Kasumi-1 (cell line): ENCODE measurements at regions not wholly inside any gene's neighbourhood (a gene's known extent, or its start where the extent isn't known, plus 50 kb on each side); places are given as distances from the start of the nearest gene placed in this dataset.
"Not testable (repeated sequence)": the region's sequence is repeated elsewhere in the genome, so short reads cannot be mapped to it uniquely, and the experiment has no call there.

Experiments
- DNase-seq, 2 experiments: peaks; one replicate each; lab custom pipeline; 2025; lab: John Stamatoyannopoulos, UW

DNA sequence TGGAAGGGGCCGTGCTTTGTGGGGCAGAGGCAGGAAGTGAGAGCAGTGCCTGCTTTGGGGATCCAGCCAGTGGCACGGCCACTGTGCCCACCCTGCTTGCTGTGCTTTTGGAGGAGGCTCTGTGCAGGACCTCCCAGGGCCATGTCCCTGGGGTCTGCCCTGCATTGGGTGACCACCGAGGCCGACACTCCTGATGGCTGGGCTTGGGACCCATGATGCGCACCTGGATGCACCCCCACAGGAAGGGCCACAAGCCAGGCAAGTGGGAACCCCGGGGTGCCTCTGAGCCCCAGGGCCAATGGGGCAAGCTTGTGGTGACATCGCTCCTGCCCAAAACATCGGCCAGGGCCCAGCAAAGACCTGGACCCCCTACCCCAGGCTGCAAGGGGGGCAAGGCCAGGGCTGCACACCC lies 738.6 kb upstream of the GJE1 start:
- no peak for DNase-seq

DNA sequence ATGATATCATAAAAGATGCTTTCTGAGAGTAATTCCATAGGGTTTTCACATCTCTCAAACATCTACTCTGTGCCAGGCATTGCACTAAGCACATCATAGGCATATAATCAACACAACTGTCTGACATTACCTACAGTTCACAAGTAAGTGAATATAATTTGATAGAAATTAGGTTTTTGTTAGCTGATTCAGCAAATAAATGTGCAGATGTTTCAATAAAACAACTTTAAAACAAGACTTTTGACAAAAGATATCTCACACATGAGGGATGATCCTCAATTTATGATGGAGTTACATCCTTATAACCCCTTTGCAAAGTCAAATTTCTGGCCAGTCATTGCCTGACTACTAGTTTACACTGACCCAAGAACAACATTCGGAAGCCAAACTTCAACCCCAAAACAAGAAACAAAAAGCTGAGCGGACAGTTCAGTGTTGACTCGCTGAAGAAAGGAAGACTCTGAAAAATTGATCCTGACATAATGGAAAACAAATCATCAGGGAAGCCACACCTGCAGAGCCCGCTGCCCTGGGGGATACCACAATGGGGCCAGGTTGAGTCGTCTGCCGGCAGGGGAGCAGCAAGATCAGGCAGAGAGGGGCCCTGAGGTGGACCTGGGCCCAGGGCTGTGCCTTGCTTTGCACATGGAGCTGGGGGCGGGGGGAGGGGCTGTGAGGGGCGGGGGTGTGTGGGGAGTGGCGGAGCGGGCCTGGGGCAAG lies 739.2 kb upstream of the GJE1 start:
- no peak for DNase-seq

DNA sequence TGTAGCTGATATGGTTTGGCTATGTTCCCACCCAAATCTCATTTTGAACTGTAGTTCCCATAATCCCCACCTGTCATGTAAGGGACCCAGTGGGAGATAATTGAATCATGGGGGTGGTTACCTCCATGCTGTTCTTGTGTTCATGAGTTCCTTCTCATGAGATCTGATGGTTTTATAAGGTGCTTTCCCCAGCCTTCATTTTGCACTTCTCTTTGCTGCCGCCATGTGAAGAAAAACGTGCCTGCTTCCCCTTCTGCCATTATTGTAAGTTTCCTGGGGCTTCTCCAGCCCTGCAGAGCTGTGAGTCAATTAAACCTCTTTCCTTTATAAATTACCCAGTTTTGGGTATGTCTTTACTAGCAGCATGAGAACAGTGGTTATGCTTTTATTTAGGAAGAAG lies 741.6 kb upstream of the GJE1 start:
- not testable (repeated sequence) for DNase-seq

DNA sequence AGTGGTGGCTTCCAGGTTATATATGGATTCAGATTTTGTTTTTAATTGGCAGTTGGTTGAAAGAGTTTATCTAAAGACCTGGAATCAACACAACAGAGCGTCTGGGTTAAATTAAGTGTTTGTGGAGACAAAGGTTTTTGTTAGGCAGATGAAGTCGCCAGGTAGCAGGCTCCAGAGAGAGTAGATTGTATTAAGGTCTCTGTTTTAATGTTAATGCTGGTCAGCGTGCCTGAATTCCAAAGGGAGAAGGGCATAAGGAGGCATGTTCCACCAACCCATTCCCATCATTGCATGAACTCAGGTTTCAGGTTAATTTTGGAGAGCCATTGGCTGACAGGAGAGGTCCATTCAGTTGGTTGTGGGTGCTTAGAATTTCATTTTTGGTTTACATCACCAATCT lies 744.1 kb upstream of the GJE1 start:
- DNase-seq, result no peak

DNA sequence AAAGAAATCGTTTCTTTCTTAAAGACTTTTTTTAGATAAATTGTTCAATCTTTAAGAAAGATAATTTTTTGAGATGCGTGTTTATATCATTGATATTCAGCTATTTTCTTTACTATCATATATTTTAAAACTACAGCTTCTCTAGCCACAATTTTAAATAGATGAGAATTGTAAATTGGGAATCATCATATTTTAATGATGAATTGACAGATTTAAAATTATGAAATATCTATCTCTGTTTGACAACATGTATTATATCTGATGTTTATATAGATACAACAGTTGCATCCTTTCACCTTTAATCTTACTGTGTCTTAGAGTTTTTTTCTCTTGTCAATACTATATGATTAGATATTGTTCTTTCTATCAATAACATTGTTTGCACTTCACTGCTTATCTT lies 762.3 kb upstream of the GJE1 start:
- no peak for DNase-seq

DNA sequence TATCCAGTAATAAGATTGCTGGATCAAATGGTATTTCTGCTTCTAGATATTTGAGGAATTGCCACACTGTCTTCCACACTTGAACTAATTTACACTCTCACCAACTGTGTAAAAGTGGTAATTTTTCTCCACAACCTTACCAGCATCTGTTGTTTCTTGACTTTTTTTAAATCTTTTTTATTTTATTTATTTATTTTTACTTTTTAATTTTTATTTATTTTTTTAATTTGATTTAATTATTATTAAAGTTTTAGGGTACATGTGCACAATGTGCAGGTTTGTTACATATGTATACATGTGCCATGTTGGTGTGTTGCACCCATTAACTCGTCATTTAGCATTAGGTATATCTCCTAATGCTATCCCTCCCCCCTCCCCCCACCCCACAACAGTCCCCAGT lies 765.9 kb upstream of the GJE1 start:
- DNase-seq, result not testable (repeated sequence)

DNA sequence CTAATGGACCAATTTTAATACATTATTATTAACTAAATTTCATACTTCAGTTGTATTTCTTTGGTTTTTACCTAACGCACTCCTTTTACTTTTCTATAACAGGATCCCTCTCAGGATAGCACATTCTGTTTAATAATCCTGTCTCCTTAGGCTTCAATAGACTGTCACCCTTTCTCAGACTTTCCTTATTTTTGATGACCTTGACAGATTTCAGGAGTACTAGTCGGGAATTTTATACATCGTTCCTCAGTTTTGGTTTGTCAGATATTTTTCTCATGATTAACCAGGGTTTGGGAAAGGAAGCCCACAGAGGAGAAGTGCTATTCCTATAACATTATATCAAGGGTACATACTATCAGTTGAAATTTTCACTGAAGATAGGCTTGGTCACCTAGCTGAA lies 768.0 kb upstream of the GJE1 start:
- DNase-seq, result no peak

DNA sequence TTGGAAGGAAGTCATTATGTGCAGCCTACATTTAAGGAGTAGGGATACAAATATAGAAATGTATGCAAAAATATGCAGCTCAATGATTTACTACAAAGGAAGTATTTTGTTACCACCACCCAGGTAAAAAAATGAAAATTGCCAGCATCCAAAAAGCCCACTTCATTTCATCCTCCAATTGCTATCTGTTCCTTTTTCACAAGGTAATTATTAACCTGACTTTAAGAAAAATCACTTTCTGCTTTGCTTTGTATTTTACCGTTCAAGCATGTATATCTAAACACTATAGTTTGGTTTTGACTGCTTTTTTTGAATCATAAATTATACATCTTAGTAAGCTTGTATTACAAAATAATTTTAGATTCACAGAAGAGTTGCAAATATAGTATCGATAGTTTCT lies 768.5 kb upstream of the GJE1 start:
- DNase-seq, result no peak

DNA sequence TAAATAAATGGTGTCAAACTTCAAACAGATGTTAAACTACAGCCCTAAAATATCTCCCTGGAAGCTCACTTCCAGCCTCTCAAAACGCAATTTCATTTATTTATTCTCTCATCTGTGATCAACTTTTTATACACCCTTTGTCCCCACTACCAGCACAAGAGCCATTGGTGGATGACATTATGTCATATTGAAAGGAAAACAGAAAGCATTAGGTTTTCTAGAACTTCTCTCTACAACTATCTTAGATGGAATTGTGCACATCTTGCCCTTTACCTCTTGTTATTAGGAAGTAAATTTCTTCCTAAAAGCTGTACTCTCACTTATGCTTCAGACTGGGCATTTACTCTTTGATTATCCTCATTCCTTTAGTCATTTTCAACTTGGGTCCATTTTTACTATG lies 771.2 kb upstream of the GJE1 start:
- DNase-seq, result no peak

DNA sequence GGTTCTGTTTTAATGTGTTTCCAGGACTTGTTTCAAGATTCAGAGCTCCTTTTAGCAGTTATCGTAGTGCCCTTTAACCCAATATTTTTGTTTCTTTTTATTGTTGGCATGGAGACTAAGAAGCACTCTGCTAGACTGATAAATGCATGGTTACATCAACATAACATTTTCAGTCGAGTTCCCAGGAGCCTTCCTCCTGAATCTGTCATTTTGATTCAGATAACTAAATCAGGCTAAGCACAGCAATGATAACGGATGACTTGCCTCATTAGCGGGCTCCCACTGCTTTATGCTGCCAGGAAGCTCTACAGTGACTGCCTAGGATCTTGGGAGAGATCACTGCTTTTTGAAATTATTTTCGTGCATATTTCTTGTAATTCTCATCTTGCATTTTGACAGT lies 772.8 kb upstream of the GJE1 start:
- DNase-seq, result no peak

DNA sequence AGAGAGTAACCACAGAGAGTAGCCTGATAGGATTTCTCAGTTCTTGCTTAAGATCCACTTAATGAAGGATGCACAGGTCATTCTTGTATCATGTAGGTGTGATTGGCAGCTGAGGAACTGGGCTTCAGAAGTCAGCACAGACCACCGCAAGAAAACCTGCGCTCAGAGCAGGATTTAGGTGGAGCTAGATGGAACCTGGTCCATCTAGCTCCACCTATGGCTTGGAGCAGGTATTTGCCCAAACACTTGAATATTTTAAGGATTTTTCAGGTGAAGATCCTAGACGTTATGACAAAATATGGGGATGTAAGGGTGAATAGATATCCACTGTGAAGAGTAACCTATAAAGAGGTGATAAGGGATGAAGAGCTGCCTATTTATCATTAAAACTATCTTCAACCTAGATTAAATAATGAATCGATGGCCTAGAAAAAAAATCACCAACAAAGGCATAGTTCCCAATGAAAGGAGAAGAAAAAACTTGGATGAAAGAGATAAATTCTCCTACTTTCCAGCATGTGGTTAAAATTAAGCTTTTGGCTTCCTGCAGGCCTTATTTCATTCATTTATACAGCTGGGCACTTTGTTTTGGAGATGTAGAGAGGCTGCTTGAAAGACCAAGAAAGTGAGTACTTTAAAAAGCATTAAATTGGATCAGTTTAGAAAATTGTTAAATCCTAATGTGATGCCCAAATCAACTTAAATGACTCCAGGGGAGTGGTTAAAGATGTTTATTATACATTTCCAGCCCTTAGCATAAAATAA lies 778.4 kb upstream of the GJE1 start:
- DNase-seq, result no peak

DNA sequence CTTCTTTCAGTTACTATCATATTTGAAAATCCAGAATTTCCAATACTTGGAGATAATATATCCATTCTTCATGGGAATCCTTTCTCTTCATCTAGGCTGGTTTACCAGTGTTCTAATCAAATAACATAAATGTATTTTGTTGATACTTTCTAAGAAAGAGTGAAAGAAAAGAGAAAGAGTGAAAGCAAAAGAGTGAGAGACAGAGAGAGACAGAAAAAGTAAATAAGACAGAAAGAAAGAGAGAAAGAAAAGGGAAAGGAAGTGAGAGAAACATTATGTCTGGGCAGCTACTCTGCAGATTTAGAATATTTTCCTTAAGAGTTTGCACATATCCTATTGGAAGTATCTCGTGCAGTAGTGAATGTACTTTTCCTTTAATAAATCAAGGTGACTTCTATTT lies 781.0 kb upstream of the GJE1 start:
- no peak for DNase-seq

DNA sequence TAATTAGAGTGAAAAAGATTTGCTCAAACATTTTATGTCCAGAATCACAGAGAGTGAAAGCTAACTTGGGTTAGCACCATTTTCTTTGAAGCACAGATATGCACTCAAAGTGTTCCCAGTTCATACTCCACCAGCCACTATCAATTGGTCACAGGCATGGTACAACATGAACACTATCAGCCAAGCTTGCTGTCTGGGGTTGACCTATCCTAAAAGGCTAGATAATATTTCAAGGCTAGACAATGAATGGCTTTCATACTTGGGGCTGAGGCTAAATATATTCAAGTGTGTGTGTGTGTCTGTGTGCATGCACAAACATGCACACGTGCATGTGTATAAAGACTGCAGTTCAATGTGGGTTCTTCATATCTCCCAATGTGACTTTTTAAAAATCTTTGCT lies 783.0 kb upstream of the GJE1 start:
- no peak for DNase-seq

DNA sequence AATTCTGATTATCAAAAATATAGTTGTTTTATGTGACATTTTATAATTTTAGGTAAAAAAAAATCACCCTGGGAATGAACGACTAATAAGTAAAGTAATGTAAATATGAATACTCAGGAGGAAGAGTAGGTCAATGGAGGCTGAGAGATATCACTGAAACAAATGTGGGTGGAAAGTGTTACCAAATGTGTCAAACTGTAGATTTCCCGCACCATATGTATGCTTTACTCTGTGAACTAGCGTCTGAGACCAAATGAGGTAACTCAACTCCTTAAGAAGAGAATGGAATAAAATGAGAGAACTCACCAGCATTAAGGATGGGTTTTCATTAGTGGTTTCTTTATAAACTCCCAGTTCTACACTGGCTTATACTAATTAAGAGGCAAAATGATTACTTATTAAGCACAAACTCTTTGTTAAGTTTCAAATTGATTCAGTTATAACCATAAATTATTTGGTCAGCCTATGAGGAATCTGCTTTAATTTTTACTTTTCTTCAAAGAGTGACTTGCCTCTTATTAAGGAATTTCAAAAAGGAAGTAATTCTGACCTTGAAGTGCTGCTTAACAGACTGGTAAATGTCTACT lies 784.7 kb upstream of the GJE1 start:
- no peak for DNase-seq

DNA sequence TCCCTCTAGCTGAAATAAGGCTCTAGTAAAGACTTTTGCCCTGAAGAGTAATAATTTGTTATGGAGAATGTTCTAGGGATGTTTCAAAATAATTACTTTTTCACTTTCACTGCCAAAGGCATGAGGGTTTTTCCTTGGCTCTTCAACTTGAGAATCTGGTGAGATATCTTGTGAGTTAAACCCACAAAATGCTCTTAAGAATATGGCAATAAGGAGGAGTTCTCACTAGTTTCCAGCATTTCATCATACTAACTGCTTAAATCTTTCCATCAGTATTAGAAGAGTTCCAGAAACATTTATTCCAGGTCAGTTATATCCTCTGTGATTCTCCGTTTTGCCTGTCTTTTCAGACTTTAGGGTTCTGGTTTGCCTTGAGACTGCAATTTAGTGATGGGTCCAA lies 785.6 kb upstream of the GJE1 start:
- DNase-seq, result no peak

DNA sequence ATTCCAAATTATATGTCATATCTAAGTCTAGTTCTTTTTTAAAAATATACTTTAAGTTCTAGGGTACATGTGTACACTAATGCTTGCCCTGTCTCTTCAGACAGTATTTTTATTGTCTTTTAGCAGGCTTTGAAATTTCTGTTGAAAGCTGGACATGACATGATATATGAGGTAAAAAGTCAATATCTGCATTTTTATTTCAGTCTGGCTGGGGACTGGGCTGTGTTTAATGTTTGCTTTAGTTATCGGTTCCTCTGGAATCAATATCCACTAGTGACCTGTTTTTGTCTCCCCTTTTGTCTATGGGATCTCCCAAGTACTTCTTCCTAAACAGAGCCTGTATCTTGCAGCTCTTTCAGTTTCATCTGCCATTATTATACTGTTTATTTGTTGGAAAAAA lies 786.2 kb upstream of the GJE1 start:
- no peak for DNase-seq

DNA sequence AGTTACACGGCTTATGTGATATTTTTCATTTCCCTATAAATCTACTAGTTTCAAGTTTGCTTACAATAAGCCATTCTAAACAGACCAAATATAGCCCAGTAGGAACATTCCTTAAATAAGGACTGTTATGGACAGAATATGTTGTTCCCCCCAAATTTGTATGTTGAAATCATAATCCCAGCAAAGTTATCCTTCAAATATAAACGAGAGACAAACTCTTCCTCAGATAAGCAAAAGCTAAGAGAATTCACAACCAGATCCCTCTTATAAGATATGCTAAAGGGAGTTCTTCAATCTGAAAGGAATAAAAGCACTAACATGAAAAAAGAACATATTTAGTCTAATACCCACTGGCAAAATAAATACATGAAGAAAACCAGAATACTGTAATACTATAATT lies 795.5 kb upstream of the GJE1 start:
- DNase-seq, result no peak

DNA sequence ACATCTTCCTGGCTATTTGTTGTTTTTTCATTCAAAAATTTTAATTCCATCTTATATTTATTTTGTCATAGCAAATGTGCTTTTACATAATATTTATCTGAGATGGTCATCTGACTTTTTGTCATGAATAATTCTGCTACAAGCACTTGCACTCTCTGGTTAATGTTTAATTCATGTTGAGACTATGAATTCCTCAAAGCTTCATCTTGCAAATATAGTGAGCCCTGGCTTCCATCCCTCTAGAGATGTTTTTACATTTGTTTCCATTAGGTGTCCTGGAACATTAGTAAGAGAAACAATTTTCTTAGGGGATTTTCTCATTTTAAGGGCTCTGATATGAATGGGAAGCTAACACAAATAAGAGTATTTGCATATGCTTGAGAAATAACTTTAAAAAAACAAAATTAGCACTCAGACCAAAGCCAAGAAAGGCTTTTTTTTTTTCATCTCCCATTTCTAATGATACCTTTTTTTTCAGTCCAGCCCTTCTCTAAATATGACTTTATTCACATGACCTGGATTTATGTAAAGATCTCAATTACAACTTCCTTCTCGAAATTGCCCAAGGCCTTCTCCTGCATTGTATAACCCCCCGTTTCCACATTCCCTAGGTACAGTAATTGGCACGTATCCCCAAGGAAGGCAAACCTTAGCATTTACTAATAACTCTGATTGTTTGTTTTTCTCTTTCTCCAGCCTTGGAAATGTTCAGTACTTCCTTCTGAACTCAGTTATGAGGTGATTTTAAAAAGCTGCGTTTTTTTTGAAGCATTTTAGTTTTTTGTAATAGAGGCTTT lies 797.0 kb upstream of the GJE1 start:
- no peak for DNase-seq

DNA sequence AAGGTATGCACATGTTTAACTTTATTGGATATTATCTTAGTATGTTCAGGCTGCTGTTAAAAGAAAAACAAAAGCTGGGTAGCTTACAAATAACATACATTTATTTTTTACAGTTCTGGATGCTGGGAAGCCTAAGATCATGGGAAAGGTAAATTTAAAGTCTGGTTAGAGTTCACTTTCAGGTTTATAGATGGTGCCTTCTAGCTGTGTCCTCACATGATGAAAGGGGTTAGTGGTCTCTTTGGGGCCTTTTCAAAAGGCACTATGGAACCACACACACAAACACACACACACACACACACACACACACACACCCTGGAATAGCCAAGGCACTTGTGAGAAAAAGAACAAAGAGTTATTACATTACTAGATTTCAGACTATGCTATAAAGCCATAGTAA lies 805.8 kb upstream of the GJE1 start:
- no peak for DNase-seq

DNA sequence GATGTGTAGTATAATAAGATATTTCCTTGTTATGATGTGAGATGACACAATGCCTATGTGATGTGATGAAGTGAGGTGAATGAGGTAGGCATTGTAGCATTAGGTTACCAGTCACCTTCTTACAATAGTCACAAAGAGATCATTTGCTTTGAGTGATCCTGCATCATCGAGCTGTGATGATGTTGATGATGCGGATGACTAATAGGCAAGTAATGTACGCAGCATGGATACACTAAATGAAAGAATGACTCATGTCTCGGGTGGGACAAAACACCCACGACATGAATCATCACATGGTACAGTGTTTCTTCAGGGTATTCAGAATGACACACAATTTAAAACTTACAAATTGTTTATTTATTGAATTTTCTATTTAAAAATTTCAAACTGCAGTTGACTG lies 806.3 kb upstream of the GJE1 start:
- DNase-seq, result no peak

DNA sequence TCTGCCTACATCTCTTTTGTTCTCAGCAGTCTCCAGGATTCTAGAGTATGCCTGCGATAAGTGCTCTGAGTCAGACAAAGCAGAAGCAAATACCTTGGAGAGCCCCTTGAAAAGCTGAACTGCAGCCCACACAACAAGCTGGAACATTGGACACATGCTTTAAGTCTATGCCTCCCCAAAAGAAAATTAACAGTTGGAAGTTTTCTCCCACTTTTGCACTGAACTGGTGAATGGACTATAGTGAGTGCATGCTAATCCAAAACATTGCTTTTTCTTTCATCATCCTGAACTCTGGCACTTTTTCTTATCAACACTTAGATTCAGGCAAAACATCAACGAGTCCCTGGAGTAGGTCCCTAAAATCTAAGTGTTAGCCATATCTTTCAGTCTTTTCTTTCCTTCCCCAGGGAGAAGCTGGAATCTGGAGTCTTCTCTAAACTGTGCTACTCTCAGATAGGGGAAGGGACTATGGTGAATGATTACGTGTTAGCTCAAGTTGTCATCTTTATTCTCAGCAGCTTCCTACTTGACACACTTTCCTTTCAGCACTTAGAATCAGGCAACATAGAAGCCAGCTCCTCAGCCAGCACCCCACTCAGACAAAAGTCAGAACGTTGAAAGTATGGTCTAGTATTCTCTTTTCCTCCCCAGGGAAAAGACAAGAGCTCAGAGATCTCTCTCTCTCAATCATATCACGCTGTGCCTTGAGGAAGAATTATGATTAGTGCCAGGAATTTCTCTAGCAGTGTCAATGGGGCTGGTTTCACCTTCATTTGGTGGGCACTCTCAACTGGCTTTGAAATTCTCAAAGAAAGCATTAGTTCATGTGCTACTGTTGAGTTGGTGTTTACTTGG lies 811.0 kb upstream of the GJE1 start:
- DNase-seq, result no peak

DNA sequence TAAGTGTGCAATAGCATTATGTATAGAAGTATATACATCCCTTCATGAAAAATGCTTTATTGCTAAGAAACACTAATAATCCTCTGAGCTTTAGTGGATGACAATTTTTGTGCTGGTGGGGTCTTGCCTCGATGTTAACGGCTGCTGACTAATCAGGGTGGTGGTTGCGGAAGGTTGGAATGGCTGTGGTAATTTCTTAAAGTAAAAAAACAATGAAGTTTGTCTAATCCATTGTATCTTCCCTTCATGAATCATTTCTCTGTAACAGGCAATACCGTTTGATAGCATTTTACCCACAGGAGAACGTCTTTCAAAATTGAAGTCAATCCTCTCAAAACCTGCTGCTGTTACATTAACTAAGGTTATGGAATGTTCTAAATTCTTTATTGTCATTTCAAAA lies 816.5 kb upstream of the GJE1 start:
- DNase-seq, result no peak
